HUES6 (cell line): ENCODE measurements at regions not wholly inside any gene's neighbourhood (a gene's known extent, or its start where the extent isn't known, plus 50 kb on each side); places are given as distances from the start of the nearest gene placed in this dataset.
"Not testable (repeated sequence)": the region's sequence is repeated elsewhere in the genome, so short reads cannot be mapped to it uniquely, and the experiment has no call there.

Experiments used
- H3K27ac ChIP-seq: 2 replicates; pipeline ENCODE4 v1.7.0; 2013; ENCODE audit warnings: low read depth, mild to moderate bottlenecking, low read length, inconsistent platforms
- H3K27me3 ChIP-seq: 2 replicates; pipeline ENCODE4 v1.6.1; 2013; ENCODE audit warnings: low read length; ENCODE audit not compliant: control insufficient read depth, insufficient read depth
- H3K36me3 ChIP-seq: 2 replicates; pipeline ENCODE4 v1.6.1; 2013; ENCODE audit warnings: low read length; ENCODE audit not compliant: control insufficient read depth, insufficient read depth
- H3K4me1 ChIP-seq: 2 replicates; pipeline ENCODE4 v1.6.1; 2013; ENCODE audit warnings: low read length; ENCODE audit not compliant: control insufficient read depth, insufficient read depth
- H3K4me3 ChIP-seq: 2 replicates; pipeline ENCODE4 v1.5.1; 2013; ENCODE audit warnings: low read depth, low read length
- H3K9ac ChIP-seq: one replicate; pipeline ENCODE4 v1.6.1; 2013; ENCODE audit warnings: mild to moderate bottlenecking, low read length
- H3K9me3 ChIP-seq: 2 replicates; pipeline ENCODE4 v1.6.1; 2013; ENCODE audit warnings: low read depth, low read length; ENCODE audit not compliant: control insufficient read depth, insufficient read depth

- Histone ChIP-seq H3K9me3 (no peaks in the 10 kb centered on the region), H3K27me3 (no peaks in the 10 kb centered on the region), H3K9ac (no peak overlapping the region), H3K36me3 (no peaks in the 10 kb centered on the region), H3K4me3 (no peak overlapping the region), H3K4me1 (peaks cover 8% of the 10 kb centered on the region), H3K27ac (no peak overlapping the region)
Measured at GRCh38 chr1:214141486-214141885, 139.5 kb upstream of the SMYD2 start.

GRCh38 chr1:214143006-214143992, 137.7 kb upstream of the SMYD2 start:
- no peaks in the 10 kb centered on the region for H3K9me3 ChIP-seq
- no peaks in the 10 kb centered on the region for H3K27me3 ChIP-seq
- H3K4me1 ChIP-seq, result peaks cover 8% of the 10 kb centered on the region
- H3K36me3 ChIP-seq, result no peaks in the 10 kb centered on the region
- H3K27ac ChIP-seq, result no peak overlapping the region
- no peak overlapping the region for H3K9ac ChIP-seq
- H3K4me3 ChIP-seq, result no peak overlapping the region

- not testable (repeated sequence) for H3K27ac ChIP-seq, H3K4me3 ChIP-seq, H3K9ac ChIP-seq, H3K27me3 ChIP-seq, H3K36me3 ChIP-seq, H3K9me3 ChIP-seq, H3K4me1 ChIP-seq
Measured at GRCh38 chr1:214144521-214144920, 136.4 kb upstream of the SMYD2 start.

- Histone ChIP-seq H3K27me3 (no peaks in the 10 kb centered on the region), H3K27ac (no peak overlapping the region), H3K9me3 (no peaks in the 10 kb centered on the region), H3K9ac (no peak overlapping the region), H3K4me1 (peaks cover 8% of the 10 kb centered on the region), H3K4me3 (no peak overlapping the region), H3K36me3 (no peaks in the 10 kb centered on the region)
Measured at GRCh38 chr1:214146523-214146922, 134.4 kb upstream of the SMYD2 start.

- Histone ChIP-seq H3K4me3 (no peak overlapping the region), H3K9me3 (no peaks in the 10 kb centered on the region), H3K36me3 (no peaks in the 10 kb centered on the region), H3K4me1 (peaks cover 19% of the 10 kb centered on the region; the same call in 1 of the 2 replicates), H3K27ac (no peak overlapping the region), H3K9ac (no peak overlapping the region), H3K27me3 (peaks cover 11% of the 10 kb centered on the region; the same call in 1 of the 2 replicates)
Measured at GRCh38 chr1:214154596-214155292, 126.2 kb upstream of the SMYD2 start.

GRCh38 chr1:214155987-214156625, 124.9 kb upstream of the SMYD2 start:
- Histone ChIP-seq H3K36me3 (no peaks in the 10 kb centered on the region), H3K9ac (no peak overlapping the region), H3K4me1 (peaks cover 19% of the 10 kb centered on the region; the same call in 1 of the 2 replicates), H3K9me3 (no peaks in the 10 kb centered on the region), H3K27me3 (peaks cover 11% of the 10 kb centered on the region; the same call in 1 of the 2 replicates), H3K27ac (no peak overlapping the region), H3K4me3 (no peak overlapping the region)

GRCh38 chr1:214164173-214164572, 116.8 kb upstream of the SMYD2 start:
- H3K27me3 ChIP-seq, result no peaks in the 10 kb centered on the region

GRCh38 chr1:214165850-214166374, 115.0 kb upstream of the SMYD2 start:
- Histone ChIP-seq H3K9ac (no peak overlapping the region), H3K27ac (no peak overlapping the region), H3K36me3 (no peaks in the 10 kb centered on the region), H3K4me3 (no peak overlapping the region), H3K9me3 (no peaks in the 10 kb centered on the region), H3K4me1 (no peaks in the 10 kb centered on the region; the same call in 1 of the 2 replicates), H3K27me3 (no peaks in the 10 kb centered on the region)

More at GRCh38 chr1:214164173-214164572, 116.8 kb upstream of the SMYD2 start:
- Histone ChIP-seq H3K36me3 (no peaks in the 10 kb centered on the region), H3K27ac (no peak overlapping the region), H3K4me3 (no peak overlapping the region), H3K4me1 (no peaks in the 10 kb centered on the region; the same call in 1 of the 2 replicates), H3K9ac (no peak overlapping the region), H3K9me3 (no peaks in the 10 kb centered on the region)

GRCh38 chr1:214174508-214175199, 106.3 kb upstream of the SMYD2 start:
- Histone ChIP-seq H3K4me3 (no peak overlapping the region), H3K27ac (no peak overlapping the region), H3K27me3 (no peaks in the 10 kb centered on the region), H3K9ac (no peak overlapping the region), H3K4me1 (no peaks in the 10 kb centered on the region), H3K36me3 (no peaks in the 10 kb centered on the region), H3K9me3 (no peaks in the 10 kb centered on the region)

GRCh38 chr1:214178102-214178501, 102.9 kb upstream of the SMYD2 start:
- Histone ChIP-seq H3K9ac (no peak overlapping the region), H3K36me3 (no peaks in the 10 kb centered on the region), H3K4me1 (no peaks in the 10 kb centered on the region), H3K27me3 (no peaks in the 10 kb centered on the region), H3K9me3 (peaks cover 3% of the 10 kb centered on the region; the same call in 1 of the 2 replicates), H3K4me3 (no peak overlapping the region), H3K27ac (no peak overlapping the region)
